Adrenal gland (tissue), 5 donors: ENCODE measurements at regions not wholly inside any gene's neighbourhood (a gene's known extent, or its start where the extent isn't known, plus 50 kb on each side); places are given as distances from the start of the nearest gene placed in this dataset.

Experiments used
- CTCF ChIP-seq, 6 experiments: fragments of 450-650 bp in 4 of 6; fragments of 200-600 bp in 2 of 6; sonication (generic) in 1 of 6; IDR thresholded peaks; 1 replicate in 5 of 6; 2 replicates in 1 of 6; pipeline versions ENCODE4 v1.5.1 to v1.8.0; 2016 to 2021; ENCODE audit warnings: antibody characterized with exemption in 6 of 6, mild to moderate bottlenecking in 2 of 6, moderate library complexity in 1 of 6
- POLR2A ChIP-seq, 2 donors: fragments of 450-650 bp; IDR thresholded peaks; one replicate each; pipeline ENCODE4 v1.6.1; 2017; ENCODE audit warnings: antibody characterized with exemption in 2 of 2, mild to moderate bottlenecking in 2 of 2, moderate library complexity in 1 of 2
- donor health status: DM: no; HTN: no; CAD: no.

- TF ChIP-seq CTCF (IDR thresholded peaks at IDR 0.05) = no peak
- no peak for TF ChIP-seq POLR2A (IDR thresholded peaks at IDR 0.05)
These were observed 74.2 kb upstream of the ADAMTS18 start for GRCh38 chr16:77509051-77509450.
